Epidermal melanocyte (primary cell): ENCODE measurements at regions not wholly inside any gene's neighbourhood (a gene's known extent, or its start where the extent isn't known, plus 50 kb on each side); places are given as distances from the start of the nearest gene placed in this dataset.

ENCODE experiments used
- DNase-seq: peaks from one replicate; pipeline ENCODE4 v3.0.0; 2011; ENCODE audit warnings: low spot score; ENCODE audit not compliant: insufficient read length

DNA sequence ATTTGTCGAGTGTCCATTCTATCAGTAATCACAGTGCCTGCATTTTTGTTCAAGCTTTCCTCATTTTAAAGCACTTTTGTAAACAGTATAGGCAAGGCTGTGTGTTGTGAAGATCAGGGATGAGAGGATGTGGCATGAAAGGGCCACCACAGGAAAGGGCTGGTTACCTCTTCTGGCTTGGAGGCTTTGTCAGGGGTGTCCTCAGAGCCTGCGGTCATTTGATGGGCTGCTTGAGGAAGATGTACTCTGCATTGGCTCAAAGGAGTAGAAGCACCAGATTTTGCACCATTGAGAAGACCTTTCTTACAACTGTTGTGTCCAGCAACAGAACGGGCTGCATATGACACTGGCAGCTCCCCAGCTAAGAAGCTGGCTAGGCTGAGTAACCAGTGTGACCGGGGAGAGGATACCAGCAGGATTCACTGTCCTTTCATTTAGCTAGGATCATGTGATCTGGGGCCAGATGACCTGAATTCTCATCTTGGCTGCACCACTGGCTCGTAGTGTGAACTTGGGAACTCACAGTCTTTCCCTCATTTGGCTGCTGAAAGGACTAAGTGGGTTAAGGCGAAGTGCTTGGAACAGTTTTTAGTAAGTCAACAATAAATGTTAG lies 380.2 kb downstream of the FGF9 start:
- DNase-seq = no peak

DNA sequence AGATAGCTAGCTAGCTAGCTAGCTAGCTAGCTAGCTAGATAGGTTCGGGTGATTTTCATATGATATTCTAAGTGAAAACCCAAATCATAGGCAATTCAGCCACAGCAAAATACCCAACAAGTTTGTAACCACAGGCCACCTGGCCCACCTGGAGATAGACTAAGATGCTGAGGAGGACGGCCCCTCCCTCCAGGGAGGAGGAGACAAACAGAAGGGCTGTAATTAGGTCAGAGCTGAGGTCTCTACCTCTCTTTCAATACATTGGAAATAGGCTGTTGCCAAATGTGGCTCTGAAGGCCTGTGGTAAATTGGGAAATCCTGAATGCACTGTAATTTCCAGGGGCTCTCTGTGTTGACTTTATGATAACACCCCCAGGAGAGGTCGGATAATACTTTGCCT lies 382.2 kb downstream of the FGF9 start:
- no peak for DNase-seq

DNA sequence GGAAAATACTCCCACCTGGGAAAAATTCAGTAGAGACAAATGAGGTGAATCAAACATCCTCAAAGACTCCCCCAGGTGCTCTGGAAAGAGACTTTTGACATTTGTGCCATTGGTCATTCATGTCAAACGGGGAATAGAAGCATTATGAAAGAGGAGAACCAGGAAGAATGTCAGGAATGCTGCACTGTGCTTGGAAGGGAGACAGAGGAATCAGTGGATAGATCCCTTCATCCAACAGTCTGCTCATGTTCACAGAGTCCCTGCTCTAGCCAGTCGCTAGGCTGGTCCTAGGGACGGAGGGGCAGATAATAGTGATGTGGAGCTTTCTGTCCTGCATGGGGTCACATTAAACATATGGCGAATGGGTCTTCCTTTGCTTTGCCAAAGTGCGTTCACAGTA lies 384.4 kb downstream of the FGF9 start:
- DNase-seq = no peak

DNA sequence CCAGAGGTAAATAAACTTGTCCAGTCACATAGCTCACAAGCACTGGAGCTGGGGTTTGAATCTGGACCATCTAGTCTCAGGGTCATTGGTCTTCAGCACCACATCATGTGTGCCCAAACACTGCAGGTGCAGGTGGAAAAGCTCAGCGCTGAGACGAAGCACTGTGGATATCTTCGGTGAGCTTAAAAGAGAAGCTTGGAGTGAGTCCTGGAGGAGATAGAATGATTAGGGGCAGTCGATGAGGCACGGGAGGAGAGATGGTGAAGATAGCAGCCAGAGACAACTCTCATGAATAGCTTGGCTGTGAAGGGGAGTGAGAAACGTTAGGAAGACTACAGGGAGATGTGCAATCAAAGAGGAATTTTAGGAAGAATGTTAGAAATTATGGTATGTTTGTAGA lies 389.3 kb downstream of the FGF9 start:
- no peak for DNase-seq

DNA sequence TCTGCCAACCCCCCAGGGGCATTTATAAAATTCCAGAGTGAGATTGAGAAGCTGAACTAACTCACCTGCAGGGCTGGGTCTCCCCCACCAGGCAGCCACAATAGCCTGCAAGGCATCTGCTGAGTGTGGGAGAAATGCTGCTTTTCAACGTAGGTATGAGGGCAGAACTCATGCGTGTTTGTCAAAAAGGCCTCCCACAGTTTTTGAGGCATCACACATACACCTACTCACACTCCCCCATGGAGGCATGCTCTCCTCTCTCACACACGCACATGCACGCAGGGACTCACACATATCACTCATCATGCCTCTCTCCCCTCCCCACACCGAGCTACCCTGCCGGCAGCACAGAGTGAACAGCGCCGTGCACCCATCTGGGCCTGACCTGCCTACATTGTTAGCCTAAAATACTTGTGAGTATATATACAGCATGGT lies 390.5 kb downstream of the FGF9 start:
- no peak for DNase-seq

DNA sequence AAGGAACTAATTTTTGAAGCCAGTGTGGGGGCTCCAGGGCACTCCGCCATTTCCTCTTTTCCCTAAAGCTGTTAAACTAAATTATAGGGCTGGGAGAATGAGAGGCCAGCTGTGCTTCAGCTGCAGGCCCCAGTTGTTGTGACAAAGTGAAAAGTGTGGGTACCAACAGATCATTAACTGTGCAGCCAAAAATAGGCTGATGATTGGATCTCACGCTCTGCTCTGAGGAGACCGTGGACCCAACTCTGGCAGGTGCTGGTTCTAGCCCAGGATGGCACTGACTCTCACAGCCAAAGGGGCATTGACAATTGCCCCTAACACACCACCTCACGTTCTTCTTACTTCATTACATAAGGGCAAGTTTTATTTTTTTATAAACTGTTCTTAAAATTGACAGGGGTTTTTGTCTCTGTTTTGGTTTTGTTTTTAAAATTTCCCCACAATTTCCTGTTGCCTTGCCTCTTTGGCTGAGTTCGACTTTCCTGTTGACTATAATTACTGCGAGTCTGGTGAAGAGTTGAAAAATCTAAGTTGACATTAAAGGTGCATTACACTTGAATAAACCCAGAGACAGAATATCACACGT lies 391.0 kb downstream of the FGF9 start:
- DNase-seq = no peak

DNA sequence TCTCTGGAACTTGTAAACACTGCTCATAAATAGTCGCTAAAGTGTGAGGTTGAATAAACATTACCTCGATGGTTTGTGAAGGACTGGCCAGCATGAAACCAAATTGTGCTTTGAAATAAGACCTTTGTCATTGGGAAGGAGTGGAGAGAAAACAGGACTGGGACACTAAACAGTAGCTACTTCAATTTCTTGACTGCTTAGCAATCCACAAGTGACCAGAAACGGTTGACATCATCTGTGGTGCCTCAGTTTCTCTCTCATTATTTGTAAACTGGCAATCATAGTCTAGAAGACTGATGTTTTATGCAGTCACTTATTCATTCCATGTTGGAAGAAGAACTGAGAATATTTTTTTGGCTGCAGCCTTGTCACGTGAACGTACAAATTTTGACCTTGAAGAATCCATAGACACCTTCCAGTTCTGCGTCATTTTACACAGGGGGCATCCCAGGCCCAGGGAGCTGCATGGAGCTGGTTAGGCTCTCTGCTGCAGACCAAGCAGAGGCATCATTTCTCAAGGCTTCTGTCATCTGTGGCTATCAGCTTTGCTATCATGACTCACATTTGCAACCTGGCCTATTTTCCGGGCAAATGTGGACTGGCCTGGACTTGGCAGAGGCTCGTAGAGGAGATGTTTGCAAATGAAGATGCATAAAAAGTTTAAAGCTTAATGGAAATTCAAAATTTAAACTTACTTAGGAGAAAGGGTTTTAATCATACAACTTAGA lies 391.8 kb downstream of the FGF9 start:
- DNase-seq = no peak

DNA sequence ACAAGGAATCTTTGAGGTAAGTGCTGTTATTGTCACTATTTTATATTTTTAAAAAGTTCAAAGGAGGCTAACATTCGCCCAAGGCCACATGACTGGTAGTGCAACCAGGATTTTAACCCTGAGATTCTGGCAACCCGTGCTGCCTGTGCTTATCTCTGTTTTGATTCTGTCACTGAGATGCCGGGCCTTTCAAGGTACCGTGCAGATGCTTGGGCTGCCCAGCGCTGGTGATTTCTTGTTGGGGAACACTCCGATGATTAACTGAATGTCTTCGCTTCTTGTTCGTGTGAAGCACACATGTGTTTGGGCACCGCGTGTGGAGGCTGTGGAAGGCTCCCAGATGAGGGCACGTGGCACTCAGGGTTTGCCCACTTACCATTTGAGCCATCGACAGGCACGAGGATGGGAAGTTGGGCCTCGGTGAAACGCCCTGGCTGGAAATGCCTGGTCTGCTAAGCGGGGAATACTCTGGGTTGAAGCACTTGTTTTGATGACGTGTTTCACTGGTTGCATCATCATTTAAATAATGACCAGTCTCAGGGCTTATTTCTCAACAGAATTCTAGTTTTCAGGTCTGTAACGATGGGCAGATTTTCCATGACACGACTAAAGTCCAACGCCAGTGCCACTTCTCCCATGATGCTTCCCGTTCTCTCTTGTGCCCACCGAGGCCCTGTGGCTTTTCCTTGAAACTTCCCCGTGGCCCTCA lies 392.7 kb downstream of the FGF9 start:
- DNase-seq = no peak

DNA sequence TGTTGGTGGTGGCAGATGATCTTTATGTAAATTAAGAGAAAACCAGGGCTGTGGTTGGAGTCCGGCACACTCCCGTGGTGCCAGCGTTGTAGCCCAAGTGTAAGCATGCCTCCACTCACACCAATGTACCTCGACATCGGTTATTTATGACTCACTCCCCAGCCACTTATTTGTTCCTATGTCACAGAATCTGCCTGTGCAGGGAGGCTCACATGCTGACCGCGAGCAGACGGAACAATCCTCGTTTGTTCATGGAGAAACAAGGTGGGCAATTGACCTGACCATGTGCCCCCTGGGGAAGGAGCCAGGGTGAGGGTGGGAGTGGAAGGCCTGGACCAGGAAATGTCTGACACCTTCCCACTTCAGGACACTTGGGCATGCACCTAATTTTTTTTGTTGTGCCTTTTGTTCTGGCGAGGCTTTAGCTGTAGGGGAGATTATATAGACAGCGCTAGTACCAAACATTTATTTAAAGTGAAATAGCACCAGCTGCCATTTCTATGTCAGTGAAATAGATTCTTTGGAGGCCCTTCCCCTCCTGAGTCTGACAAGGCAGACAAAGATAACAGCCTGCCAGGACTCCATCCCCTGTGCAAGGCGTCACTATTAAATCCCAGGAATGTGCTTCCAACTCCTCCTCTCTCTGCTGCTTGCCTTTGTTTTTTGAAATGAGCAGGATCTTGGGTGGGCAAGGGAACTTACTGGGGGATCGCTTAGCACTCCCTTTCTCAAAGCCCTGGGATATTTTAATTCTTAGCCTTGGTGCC lies 394.2 kb downstream of the FGF9 start:
- no peak for DNase-seq

DNA sequence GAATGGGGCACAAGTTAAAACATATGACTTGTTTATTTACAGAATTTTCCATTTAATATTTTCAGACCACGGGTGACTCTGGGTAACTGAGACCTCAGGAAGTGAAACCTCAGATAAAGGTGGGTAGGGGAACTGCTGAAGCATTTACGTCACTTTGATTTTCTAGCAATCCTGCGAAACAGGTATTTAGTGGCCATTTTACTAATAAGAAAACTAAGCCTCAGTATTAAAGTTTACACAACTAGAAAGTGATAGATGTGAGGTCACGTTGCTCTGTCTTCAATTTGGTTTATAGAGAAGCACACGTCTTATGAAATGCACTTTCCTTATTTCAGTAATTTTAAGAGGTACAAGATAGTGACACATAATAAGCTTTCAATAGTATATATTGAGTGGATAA lies 402.8 kb downstream of the FGF9 start:
- no peak for DNase-seq

DNA sequence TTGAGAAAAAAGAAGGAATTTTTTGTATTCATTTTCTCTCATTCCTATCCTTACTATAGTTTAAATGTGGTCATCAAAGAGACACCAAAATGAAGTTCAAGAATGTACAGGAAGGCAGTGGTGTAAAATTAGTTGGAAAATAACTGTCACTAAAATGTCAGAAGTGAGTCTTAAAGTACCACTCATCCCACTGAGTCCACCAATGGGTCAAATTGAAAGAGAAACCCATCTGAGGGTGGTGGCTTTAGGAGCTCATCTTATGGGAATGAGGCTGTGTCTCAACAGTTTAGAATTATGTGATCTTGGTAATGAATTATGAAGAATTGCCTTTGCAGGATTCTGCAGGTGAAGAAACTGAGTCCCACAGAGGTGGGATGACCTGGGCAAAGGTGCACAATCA lies 403.5 kb downstream of the FGF9 start:
- no peak for DNase-seq

DNA sequence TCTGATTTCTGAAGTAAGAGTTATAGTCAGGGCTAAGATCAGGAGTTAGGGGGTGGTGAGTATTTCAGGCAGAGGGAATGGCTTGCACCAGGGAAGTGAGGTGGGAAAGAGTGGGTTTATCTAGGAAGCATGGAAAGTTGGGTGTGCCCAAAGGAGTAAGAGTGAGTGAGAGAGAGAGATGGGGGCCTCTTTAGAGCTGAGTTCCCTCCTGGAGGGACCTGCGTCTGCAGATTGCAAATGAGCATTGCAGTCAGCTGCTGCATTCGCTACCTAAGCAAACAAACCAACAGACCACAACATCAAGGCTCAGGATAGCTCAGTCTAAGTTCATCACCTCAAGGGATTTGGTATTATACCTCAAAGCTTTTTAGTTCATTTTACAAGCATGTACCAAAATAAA lies 405.8 kb downstream of the FGF9 start:
- no peak for DNase-seq

DNA sequence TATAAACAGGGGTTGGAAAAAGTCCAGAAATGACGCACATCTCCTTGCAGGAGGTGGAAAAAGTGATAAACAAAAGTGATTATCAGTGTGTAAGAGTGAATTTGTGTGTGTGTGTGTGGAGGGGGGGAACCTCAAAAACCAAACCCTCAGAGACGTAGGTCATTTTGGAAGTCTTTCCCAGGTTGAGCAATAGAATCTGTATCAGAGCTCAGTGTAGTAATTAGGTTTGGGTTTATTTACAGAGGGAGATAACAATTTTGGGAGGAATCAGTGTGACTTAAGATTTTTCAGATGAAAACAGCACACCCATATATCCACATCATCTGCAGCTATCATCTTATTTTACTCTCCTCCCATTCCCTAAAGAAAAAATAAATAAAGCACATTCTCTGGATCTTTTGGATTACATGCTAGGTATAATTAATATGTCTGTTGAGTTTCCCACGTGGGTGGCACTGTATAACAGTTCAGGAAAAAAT lies 406.4 kb downstream of the FGF9 start:
- no peak for DNase-seq

DNA sequence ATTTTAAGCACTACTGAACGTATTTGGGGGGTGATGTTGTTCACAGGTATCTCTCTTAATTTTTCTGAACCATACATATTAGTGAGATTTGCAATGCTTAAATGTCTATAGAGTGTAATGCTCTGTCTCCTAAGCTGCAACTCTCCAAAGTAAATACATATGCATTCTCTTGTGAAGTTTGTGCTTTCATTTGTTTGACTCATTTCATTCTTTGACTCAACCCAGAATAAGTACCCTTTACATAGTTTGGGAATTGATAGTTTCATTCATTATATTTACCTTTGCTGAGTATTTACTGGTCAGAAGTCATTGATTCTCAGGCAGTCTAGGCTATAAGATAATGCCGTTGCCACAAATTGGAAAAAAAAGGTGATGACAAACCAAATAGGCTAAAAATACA lies 406.9 kb downstream of the FGF9 start:
- no peak for DNase-seq

DNA sequence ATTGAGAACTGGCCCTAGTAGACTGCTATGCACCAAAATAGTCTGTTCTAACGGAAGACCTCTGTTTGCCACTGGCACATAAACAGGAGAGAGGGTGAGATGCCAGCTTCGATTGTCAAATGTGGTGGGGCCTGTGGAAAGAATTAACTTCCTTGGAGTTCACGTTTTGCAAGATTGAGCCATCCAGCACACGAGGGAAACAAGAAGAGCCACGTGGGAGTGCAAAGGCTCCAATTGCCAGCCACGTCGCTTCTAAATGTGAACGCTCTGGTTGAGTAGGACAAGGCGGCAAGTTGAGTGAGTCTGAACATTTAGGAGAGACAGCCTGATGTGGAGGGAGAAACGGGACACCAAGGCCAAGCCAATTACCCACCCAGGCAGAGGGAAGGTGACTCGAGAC lies 409.1 kb downstream of the FGF9 start:
- no peak for DNase-seq

DNA sequence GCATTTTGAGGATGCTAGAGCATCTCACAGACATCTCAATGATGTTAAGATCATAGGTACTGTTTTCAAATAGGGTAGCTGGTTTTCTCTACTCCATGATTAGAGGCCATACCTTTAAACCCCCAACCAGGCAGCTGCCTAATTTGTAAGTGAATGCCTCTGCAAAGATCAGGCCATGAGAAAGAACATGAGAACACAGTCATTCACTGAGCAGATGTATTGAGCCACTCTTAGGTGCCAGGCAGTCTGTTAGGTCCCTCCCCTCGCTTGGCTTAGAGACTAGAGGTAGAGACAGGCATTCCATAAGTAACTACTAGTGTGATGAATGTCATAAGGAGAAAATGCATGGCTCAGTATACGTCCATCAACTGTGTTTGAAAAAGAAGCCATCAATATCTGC lies 410.0 kb downstream of the FGF9 start:
- no peak for DNase-seq

DNA sequence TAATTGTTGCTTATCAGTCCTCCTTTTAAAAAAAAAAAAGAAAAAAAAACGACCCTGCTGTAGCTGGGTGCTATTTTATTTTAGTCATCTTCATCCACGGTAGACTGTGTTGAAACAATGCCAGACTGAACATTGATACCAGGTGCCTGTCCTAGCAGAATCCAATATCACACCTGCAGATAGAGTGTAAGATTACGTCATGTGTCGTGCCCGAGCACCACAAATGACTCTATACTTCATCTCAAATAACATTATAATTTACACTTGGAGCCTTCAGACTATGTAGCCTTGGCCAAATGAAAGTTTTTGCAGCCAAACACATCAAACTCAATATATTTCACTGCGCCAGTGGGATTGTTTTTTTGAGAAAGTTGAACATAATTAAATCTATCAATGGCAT lies 410.6 kb downstream of the FGF9 start:
- no peak for DNase-seq

DNA sequence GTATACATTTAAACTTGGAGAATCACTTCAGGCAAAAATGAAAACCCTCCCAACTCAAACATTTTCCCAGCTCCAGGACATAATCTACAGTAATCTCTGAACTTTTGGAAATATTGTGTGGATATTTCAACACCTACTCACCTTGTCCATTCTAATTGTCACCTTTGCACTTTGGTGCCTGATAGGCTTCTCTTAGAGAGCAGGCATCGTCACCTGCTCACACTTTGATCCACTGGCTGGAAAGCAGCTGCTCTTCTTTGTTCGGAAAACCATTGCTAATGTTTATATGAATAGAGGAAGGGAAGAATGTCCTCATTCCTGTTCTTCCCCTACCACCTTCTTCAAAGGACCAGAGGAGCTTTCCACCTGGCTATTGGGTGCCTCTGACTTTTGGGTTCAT lies 411.2 kb downstream of the FGF9 start:
- no peak for DNase-seq

DNA sequence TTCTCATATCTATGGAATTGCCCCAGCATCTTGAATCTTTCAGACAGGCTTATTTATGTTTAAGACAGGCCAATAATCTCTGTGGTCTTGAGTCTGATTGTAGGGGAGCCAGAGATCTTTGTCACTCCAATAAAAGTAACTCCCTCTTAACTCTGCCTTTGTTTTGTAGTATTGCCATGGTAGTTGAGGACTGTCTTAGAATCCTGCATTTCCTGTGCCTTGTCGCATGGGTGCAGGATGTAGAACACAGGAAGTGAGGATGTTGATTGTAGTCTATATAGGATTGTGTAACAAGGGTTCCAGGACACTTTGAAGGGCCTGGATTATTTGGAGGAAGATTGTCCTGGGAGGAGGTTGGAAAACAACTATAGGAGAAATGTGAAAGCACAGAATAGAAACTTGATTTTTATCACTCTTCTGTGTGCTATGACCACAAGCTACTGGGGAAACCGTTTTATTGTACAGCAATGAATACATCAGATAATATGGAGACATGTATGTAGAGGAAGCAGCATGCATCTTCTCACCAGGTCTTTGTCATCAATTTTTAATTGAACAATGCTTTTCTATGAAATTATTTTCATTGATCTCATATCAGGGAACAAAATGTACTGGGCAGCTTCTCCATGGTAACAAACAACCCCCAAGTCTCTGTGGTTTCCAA lies 411.7 kb downstream of the FGF9 start:
- no peak for DNase-seq

DNA sequence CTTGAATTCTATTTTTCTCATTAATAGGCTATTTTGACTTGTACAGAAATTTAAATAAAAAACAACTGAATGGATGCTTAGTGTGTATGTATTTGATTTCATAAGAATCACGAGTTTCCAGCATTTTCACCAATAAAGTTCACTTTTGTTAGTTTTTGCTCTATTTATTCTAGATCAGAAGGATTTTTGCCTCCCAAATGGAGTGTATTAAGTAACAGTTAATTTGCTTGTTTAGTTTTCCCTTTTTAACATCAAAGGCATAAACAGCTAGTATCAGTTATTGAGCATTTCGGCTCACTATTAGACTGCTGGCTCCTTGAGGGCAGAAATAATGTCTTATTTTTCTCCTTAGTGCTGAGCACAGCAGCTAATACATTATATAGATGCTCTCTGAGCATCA lies 414.1 kb downstream of the FGF9 start:
- DNase-seq = no peak
